Effector memory CD8-positive, alpha-beta T cell (primary cell): ENCODE measurements at regions not wholly inside any gene's neighbourhood (a gene's known extent, or its start where the extent isn't known, plus 50 kb on each side); places are given as distances from the start of the nearest gene placed in this dataset.

Experiments used
- ATAC-seq: fragments of 150-1000 bp; cut with Tn5 transposase; replicated peaks from 2 replicates; pipeline ENCODE4 v1.10.0; 2021; ENCODE audit warnings: mild to moderate bottlenecking, moderate library complexity
- DNase-seq, 3 experiments: peaks; one replicate each; pipeline ENCODE4 v3.0.0; 2021
- H3K27ac Mint-ChIP-seq, 2 donors: one replicate each; pipeline ENCODE4 v1.8.0; 2022; ENCODE audit warnings: mild to moderate bottlenecking in 2 of 2, mixed read lengths in 2 of 2, moderate library complexity in 2 of 2
- H3K27me3 Mint-ChIP-seq, 2 donors: one replicate each; pipeline ENCODE4 v1.8.0; 2022; ENCODE audit warnings: mixed read lengths in 2 of 2
- H3K36me3 Mint-ChIP-seq: one replicate; pipeline ENCODE4 v1.8.0; 2022; ENCODE audit warnings: mild to moderate bottlenecking, moderate library complexity, mixed read lengths; ENCODE audit not compliant: insufficient read depth
- H3K4me1 Mint-ChIP-seq, 2 donors: one replicate each; pipeline ENCODE4 v1.8.0; 2022; ENCODE audit warnings: low read depth in 2 of 2, mixed read lengths in 2 of 2
- H3K4me3 Mint-ChIP-seq, 2 donors: one replicate each; pipeline ENCODE4 v1.8.0; 2022; ENCODE audit warnings: mild to moderate bottlenecking in 2 of 2, mixed read lengths in 2 of 2, moderate library complexity in 2 of 2
- H3K9me3 Mint-ChIP-seq, 2 donors: one replicate each; pipeline ENCODE4 v1.8.0; 2022; ENCODE audit warnings: mixed read lengths in 2 of 2

DNA sequence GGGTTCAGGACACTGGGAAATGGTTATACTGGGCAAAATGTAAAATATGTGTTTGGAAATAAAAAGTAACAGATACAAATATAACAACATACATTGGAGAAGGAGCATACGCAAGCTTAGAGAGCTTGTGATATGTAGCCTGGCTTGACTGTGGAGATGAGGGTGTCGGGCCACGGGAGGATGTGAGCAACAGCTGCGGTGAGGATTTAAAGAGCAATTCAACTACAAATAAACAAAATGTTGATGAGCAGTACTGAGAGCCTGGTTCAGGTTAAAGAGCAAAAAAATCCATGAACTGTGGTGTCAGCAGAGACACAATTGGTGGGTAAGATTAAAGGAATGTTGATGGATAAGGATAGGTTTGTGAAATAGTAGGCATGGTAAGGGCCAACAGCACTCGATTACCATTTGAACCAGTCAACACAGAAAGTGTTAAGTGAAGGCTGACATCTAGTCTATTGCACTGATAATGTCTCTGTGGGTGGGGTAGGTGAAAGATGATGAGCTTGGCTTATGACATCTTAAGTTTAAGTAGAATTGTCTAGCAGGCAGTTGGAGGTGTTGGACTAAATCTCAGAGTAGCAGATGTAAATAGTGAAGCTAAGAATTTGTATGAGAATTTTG is 723.2 kb downstream of the EPM2A start:
- DNase-seq (no peak), ATAC-seq (peak; percentile 22)
- no peaks in the 10 kb centered on the region for H3K36me3 Mint-ChIP-seq
- H3K27ac Mint-ChIP-seq, result peak overlapping the region in 1 of 2 donors; percentile 6
- no peak overlapping the region for H3K4me3 Mint-ChIP-seq
- H3K4me1 Mint-ChIP-seq, result no peaks in the 10 kb centered on the region
- no peaks in the 10 kb centered on the region for H3K9me3 Mint-ChIP-seq
- peaks cover 3 to 18% of the 10 kb centered on the region in 2 donors for H3K27me3 Mint-ChIP-seq

DNA sequence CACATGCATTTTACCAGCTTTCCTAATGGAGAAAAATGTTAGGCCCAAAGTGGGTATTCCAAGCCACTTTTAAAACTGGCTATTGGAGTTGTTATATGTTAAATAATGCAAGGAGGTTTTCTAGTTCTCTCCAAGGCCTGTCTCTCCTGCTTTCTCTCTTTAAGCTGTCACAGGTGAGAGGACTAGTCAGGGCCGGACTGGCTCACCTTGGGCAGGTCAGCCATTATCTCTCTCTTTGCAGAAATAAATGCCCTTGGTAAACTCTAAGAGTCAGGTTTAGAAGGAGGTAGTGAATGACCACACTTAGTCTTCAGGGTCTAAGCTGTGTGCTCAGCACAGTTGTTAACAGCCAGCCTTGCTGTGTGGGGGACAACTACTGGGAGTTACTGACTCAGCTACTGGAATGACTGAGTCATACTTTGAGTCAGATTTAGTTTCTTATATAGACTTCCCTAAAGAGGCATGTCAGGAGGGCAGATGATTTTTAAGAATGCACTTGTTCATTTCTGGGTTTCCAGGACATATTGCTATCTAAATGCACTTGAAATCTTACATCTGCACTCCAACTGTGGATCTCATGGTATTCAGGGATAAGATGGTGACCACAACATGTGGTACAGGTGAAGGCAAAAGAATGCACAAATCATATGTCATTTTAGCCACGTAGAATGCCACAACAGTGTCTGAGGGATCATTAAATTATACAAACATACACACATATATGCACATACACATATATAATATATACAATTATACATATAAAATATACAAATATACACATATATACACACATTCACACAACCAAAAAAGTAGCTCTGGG is 719.4 kb downstream of the EPM2A start:
- Mint-ChIP-seq H3K9me3 (no peaks in the 10 kb centered on the region), H3K4me3 (no peak overlapping the region), H3K36me3 (no peaks in the 10 kb centered on the region), H3K27ac (no peak overlapping the region), H3K27me3 (peaks cover 0 to 10% of the 10 kb centered on the region in 2 donors), H3K4me1 (no peaks in the 10 kb centered on the region)
- DNase-seq, result no peak
- ATAC-seq, result no peak

DNA sequence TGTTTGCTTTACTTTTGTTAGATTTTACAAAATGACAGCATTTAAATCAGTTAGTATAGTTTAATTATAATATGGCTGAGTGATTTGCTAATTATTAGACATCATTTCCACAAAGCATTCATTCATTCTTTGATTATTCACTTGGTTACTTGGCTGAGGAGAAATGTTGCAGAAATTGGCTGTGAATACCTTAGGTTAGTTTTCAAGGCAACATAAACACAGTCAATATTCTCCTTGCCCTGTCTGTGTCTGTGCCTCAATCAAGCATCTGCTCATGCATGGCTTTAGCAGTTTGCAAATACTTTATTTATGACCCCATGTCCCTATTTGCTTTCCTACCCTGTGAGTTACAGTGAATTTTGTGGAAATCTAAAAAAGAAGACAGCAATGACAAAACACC is 718.3 kb downstream of the EPM2A start:
- no peaks in the 10 kb centered on the region for H3K4me1 Mint-ChIP-seq
- no peak overlapping the region for H3K4me3 Mint-ChIP-seq
- peaks cover 2 to 13% of the 10 kb centered on the region in 2 donors for H3K27me3 Mint-ChIP-seq
- ATAC-seq (no peak), DNase-seq (no peak)
- H3K27ac Mint-ChIP-seq, result no peak overlapping the region
- H3K36me3 Mint-ChIP-seq, result no peaks in the 10 kb centered on the region
- no peaks in the 10 kb centered on the region for H3K9me3 Mint-ChIP-seq

DNA sequence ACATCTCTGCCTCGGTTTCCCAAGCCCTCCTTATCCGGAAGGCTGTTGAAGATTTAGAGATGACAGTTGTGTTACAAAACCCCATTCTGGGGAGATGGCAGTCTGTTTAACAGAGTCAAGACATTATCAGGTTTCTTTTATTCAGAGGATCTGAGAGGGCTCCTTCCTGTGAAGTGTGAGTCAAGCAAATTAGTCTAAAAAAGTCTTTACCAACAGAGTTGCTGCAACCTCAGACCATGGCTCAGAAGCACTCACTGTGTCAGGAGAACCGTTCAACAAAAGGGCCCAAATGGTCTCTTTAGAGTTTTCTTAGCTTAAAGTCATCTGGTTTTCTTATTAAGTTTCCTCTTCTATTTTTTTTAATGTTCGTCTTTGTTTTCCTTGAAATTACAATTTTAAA is 717.8 kb downstream of the EPM2A start:
- Mint-ChIP-seq H3K36me3 (no peaks in the 10 kb centered on the region), H3K27me3 (peaks cover 7 to 18% of the 10 kb centered on the region in 2 donors), H3K4me3 (no peak overlapping the region), H3K27ac (no peak overlapping the region), H3K4me1 (no peaks in the 10 kb centered on the region), H3K9me3 (no peaks in the 10 kb centered on the region)
- no peak for DNase-seq
- ATAC-seq, result no peak

DNA sequence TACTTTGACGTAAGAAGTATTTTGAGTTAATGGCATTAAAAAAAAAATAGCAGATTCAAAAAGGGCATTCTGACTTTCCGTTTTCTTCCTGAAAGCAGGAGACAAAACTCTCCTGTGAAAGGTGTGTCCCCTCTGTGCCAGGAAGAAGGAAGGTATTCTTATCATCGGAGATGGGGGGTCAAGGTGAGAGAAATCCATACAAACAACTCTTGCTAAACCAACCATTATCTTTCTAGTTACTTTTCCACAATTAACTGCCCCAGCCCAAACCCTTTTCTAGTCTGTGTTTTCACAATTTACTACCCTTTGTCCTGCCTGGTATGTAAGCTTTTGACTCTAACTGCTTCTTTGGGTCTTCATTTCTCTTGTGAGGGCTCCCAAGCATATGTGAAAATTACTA is 717.3 kb downstream of the EPM2A start:
- Mint-ChIP-seq H3K27me3 (peaks cover 12 to 21% of the 10 kb centered on the region in 2 donors), H3K27ac (no peak overlapping the region), H3K9me3 (no peaks in the 10 kb centered on the region), H3K36me3 (no peaks in the 10 kb centered on the region), H3K4me3 (no peak overlapping the region), H3K4me1 (no peaks in the 10 kb centered on the region)
- DNase-seq (no peak), ATAC-seq (no peak)

DNA sequence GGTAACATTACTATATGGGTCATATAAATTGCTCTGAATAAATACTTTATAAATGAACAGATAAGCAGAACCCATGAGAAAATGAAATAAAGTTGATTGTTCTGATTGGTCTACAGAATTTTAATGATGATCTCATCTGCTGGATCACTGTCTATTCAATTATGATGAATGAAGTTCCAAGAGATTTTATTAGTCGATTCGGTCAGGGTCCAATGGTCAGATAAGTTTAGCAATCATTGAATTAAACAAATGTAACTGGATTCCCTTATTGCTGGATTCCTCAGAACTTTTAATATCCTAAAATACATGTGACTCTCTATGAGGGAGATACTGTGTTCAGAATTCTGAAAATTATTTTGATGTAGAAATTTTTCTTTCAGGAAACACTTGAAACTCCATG is 715.2 kb downstream of the EPM2A start:
- H3K27me3 Mint-ChIP-seq, result peaks cover 17 to 21% of the 10 kb centered on the region in 2 donors
- no peak overlapping the region for H3K27ac Mint-ChIP-seq

DNA sequence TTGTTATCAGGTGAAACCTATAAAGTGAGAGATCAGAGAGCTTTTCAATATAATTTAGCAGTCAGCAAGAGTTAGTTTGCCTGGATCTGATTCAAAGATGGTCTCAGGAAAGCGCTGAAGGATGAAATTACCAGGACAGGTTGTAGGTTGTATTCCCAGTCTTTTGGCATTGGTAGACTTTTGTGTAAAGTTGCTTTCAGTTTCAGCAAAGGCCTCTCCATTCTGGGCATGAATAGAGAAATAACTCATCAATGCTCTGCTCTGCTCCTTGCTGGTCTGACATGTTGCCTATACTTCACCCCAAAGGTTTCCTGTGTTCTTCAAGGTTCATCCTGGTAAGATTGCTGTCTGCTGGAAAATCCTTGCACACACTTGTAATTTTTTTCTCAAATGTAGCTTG is 714.8 kb downstream of the EPM2A start:
- H3K4me3 Mint-ChIP-seq, result no peak overlapping the region
- no peaks in the 10 kb centered on the region for H3K4me1 Mint-ChIP-seq
- no peaks in the 10 kb centered on the region for H3K36me3 Mint-ChIP-seq
- DNase-seq, result no peak
- H3K27me3 Mint-ChIP-seq, result peaks cover 17 to 21% of the 10 kb centered on the region in 2 donors
- no peak overlapping the region for H3K27ac Mint-ChIP-seq
- ATAC-seq, result no peak
- no peaks in the 10 kb centered on the region for H3K9me3 Mint-ChIP-seq

More for the DNA sequence above, 715.2 kb downstream of the EPM2A start:
- no peak for ATAC-seq
- Mint-ChIP-seq H3K4me1 (no peaks in the 10 kb centered on the region), H3K9me3 (no peaks in the 10 kb centered on the region), H3K4me3 (no peak overlapping the region), H3K36me3 (no peaks in the 10 kb centered on the region)
- DNase-seq, result no peak

DNA sequence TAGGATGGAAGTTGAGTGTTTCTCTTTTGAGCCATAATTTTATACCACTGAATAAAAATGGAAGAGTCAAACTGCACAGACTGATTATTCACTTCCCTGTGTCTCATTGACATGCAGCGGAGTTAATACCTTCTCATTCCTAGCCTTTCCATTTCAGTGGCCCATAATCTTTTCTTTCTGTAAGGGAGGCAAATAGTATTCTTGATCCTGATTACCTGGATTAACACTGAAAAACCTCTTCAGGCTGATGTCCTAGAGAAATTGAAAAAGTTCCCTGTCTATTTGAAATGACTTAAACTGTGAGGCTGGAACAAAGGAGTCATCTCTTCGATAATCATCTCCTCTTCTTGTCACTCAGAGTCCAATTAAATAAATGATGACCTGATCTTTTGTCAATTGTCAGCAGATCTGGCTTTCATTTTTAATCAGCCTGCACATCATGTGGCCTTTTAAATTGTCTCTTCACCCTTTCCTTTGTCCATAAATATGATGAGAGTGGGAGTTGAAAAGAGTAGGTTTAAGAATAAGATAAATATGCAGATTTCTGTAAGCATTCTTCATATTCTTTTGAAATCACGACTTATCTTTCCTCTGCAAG is 713.0 kb downstream of the EPM2A start:
- H3K4me3 Mint-ChIP-seq, result no peak overlapping the region
- ATAC-seq, result no peak
- H3K27me3 Mint-ChIP-seq, result peaks cover 19 to 26% of the 10 kb centered on the region in 2 donors
- no peaks in the 10 kb centered on the region for H3K4me1 Mint-ChIP-seq
- no peaks in the 10 kb centered on the region for H3K9me3 Mint-ChIP-seq
- no peak for DNase-seq
- H3K36me3 Mint-ChIP-seq, result no peaks in the 10 kb centered on the region
- no peak overlapping the region for H3K27ac Mint-ChIP-seq

DNA sequence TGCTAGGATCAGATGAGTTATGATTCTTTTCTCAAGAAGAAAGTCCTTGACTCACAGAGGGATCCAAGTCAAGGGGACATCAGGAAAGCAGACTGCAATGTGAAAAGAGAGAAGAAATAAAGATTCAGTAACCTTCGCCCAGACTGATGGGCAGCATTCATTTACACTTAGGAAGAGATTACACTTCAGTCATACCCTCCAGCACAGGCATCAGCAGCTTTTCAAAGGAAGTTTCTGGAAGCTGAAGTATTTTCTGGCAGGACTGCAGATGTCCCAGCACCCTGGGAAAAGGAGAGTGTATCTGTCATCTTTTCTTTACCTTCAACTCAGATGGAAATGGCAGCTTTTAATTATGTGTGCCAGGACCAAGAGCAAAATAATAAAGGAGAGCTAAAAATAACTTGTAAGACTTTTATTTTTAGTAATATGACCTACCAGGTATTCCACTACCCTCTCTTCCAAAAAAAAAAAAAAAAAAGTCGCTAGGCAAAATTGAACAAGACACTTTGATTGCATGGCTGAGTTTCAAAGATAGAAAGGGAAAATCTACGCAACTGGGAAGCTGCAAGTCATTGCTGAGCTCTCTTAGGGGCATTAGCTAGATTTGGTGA is 712.1 kb downstream of the EPM2A start:
- H3K27ac Mint-ChIP-seq, result no peak overlapping the region
- H3K4me3 Mint-ChIP-seq, result no peak overlapping the region
- peaks cover 24 to 33% of the 10 kb centered on the region in 2 donors for H3K27me3 Mint-ChIP-seq
- DNase-seq (no peak), ATAC-seq (no peak)
- no peaks in the 10 kb centered on the region for H3K36me3 Mint-ChIP-seq
- H3K4me1 Mint-ChIP-seq, result peaks cover 0 to 2% of the 10 kb centered on the region in 2 donors
- H3K9me3 Mint-ChIP-seq, result no peaks in the 10 kb centered on the region

DNA sequence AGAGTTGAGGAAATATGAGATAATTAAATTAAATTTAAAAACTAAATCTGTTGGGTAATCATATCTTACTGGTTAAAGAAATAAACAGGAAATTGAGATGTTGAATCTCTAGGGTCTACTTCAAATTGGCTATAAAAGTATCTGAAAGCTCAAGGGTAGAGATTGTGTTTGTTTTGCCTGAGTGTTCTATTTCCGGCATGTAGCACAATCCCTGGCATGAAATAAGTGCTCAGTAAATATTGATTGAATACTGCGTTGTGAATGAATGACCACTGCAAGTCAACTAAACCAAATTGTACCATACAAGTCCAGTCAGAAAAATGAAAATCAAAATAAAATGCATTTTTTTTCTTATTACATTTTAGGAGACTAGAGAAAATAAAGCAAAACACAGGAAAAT is 709.8 kb downstream of the EPM2A start:
- Mint-ChIP-seq H3K27me3 (peaks cover 33 to 35% of the 10 kb centered on the region in 2 donors), H3K4me3 (no peak overlapping the region), H3K4me1 (peaks cover 0 to 4% of the 10 kb centered on the region in 2 donors), H3K36me3 (no peaks in the 10 kb centered on the region), H3K9me3 (no peaks in the 10 kb centered on the region), H3K27ac (no peak overlapping the region)
- DNase-seq (no peak), ATAC-seq (no peak)

DNA sequence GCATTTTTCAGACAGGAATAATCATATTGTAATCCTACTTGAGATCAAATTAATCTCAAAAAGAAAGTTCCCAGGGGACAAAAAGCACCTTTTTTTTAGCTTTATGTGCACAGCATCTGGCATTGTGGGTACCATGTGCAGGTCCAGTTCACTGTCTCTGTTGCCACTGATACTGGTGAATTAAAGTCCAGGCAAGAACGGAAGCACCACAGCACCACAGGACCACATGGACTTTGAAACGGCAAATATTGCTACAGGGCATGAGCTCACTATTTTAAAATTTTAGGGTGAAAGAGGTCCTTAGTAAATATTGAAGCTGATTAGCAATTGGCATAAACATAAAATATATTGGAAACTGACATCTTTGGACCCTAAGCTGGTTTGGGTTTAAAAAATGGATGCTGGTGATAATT is 709.0 kb downstream of the EPM2A start:
- H3K27me3 Mint-ChIP-seq, result peaks cover 28 to 39% of the 10 kb centered on the region in 2 donors

DNA sequence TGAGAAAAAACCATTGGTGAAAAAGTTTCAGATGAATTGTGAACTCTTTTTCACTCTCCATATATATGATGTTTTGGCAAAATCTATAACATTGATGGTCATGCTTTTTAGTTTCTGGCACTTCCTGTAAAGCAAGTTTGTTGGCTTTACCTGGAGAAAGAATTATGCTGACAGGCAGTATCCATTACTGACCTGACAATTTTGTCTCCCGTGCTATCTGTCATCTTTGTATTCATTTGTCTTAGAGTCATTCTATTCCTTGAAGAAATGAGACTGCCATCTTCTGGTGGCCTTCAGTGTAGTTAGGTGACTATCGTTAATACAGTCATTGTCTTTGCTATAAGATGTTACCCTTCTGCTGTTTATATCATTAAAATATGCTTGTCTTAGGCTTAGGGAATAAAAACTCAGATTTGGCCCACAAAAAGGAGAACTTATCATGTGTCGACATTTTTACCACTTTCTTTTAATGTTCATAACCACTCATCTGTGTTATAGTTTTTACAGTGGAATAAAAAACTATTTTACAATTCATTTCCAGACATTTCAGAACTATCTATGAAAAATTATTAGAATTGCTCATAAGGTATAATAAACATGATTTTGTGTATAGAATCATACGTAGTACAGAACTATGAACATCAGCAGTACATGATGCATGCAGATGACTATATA is 707.0 kb downstream of the EPM2A start:
- peaks cover 20 to 34% of the 10 kb centered on the region in 2 donors for H3K27me3 Mint-ChIP-seq
- H3K4me3 Mint-ChIP-seq, result no peak overlapping the region
- no peak overlapping the region for H3K27ac Mint-ChIP-seq
- no peak for ATAC-seq
- DNase-seq, result no peak
- peaks cover 0 to 4% of the 10 kb centered on the region in 2 donors for H3K4me1 Mint-ChIP-seq
- no peaks in the 10 kb centered on the region for H3K9me3 Mint-ChIP-seq
- H3K36me3 Mint-ChIP-seq, result no peaks in the 10 kb centered on the region

More for the DNA sequence above, 709.0 kb downstream of the EPM2A start:
- Mint-ChIP-seq H3K27ac (no peak overlapping the region), H3K36me3 (no peaks in the 10 kb centered on the region), H3K4me1 (peaks cover 0 to 4% of the 10 kb centered on the region in 2 donors), H3K4me3 (no peak overlapping the region), H3K9me3 (no peaks in the 10 kb centered on the region)
- DNase-seq (no peak), ATAC-seq (no peak)

DNA sequence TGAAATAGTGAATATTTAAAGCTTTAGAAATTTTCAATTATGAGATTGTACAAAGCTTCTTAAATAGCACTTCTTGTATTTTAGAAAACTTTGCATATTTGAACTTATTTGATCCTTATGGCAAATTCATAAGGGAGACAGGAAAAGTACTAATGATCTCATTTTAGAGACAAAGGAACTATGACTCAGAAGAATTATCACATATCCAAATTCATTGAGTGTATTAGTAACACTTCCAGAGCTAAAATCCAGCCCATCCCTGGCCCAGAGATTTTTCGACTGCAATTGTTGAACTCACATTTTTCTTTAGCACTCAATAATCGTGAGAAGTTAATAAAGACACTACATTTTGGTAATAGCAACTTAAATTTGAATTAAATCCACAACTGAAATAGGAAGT is 704.3 kb downstream of the EPM2A start:
- no peak overlapping the region for H3K4me3 Mint-ChIP-seq
- H3K36me3 Mint-ChIP-seq, result no peaks in the 10 kb centered on the region
- H3K27me3 Mint-ChIP-seq, result peaks cover 35 to 49% of the 10 kb centered on the region in 2 donors
- H3K9me3 Mint-ChIP-seq, result no peaks in the 10 kb centered on the region
- ATAC-seq (no peak), DNase-seq (no peak)
- H3K27ac Mint-ChIP-seq, result no peak overlapping the region
- peaks cover 0 to 4% of the 10 kb centered on the region in 2 donors for H3K4me1 Mint-ChIP-seq
